ENCODE measurements at regions not wholly inside any gene's neighbourhood (a gene's known extent, or its start where the extent isn't known, plus 50 kb on each side); places are given as distances from the start of the nearest gene placed in this dataset.

DNA sequence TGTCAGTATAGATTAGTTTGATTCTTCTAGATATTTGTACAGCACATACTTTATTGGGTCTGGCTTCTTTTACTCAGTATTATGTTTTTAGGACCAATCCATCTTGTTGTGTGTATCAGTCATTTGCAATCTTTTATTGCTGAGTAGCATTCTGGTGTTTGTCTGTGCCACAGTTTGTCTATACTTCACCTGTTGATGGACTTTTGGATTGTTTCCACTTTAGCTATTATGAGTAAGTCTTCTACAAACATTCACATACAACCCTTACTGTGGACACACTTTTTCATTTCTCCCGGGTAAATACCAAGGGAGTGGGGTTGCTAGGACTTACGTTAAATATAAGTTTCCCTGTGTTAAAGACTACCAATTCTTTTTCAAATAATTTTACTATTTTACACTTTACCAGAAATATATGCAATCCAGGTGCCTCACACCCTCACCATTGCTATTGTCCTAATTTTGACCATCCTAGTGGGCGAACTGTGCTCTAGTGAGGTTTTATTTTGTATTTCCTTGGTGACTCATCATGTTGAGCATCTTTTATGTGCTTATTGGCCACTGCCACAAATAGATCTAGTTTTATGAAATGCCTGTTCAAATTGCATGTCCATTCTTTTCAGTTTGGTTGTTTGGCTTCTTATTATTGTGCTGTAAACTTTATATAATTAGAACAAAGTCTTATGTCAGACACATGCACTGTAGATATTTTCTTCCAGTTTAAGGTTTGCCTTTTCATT lies 304.7 kb upstream of the TMTC1 start:
- WGBS (ENCODE audit: insufficient coverage) = 100% methylated on average over 1 of the region's 3 CpGs
- no peak overlapping the region for H3K27ac Mint-ChIP-seq
- TF ChIP-seq, protein P1, sequence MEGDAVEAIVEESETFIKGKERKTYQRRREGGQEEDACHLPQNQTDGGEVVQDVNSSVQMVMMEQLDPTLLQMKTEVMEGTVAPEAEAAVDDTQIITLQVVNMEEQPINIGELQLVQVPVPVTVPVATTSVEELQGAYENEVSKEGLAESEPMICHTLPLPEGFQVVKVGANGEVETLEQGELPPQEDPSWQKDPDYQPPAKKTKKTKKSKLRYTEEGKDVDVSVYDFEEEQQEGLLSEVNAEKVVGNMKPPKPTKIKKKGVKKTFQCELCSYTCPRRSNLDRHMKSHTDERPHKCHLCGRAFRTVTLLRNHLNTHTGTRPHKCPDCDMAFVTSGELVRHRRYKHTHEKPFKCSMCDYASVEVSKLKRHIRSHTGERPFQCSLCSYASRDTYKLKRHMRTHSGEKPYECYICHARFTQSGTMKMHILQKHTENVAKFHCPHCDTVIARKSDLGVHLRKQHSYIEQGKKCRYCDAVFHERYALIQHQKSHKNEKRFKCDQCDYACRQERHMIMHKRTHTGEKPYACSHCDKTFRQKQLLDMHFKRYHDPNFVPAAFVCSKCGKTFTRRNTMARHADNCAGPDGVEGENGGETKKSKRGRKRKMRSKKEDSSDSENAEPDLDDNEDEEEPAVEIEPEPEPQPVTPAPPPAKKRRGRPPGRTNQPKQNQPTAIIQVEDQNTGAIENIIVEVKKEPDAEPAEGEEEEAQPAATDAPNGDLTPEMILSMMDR (IDR thresholded peaks at IDR 0.05) = no peak
- H3K9me3 Mint-ChIP-seq = peaks cover 0 to 4% of the 10 kb centered on the region in 2 donors
- DNase-seq (no peak), ATAC-seq (no peak)
- no peaks in the 10 kb centered on the region for H3K4me1 ChIP-seq (ENCODE audit: control insufficient read depth, insufficient read depth, low read length)
- no peak overlapping the region for H3K27ac ChIP-seq (ENCODE audit: low read length)
- no peak overlapping the region for H3K4me3 ChIP-seq (ENCODE audit: low read length)
- H3K36me3 ChIP-seq (ENCODE audit: control insufficient read depth, insufficient read depth, low read length) = no peaks in the 10 kb centered on the region
- intact Hi-C loops (cut with micrococcal nuclease) = no loop called here
- H3K27me3 Mint-ChIP-seq (ENCODE audit: low read depth in 2 of 2) = no peaks in the 10 kb centered on the region
- no peaks in the 10 kb centered on the region for H3K9me3 ChIP-seq (ENCODE audit: control insufficient read depth, insufficient read depth, low read length)
- no peaks in the 10 kb centered on the region for H3K27me3 ChIP-seq (ENCODE audit: control insufficient read depth, insufficient read depth, low read length)
- H3K4me3 Mint-ChIP-seq = no peak overlapping the region
- no peaks in the 10 kb centered on the region for H3K4me1 Mint-ChIP-seq
- no peaks in the 10 kb centered on the region for H3K36me3 Mint-ChIP-seq

DNA sequence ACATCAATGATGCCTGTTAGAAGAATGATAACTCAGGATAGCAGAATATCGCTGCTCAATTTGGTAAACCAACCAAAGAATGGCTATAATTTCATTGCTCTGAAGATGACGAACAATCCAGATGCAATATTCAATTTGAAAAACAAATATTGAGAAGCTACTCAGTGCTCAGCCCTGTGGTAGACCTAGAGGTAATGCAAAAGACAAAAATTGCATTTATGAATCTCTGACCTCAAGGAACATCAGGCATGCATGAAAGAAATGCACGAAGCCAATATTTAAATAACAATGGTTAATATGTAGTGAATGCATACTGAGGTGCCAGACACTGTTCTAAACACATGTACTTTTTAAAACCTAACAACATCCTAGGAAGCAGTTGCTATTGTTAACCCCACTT lies 298.6 kb upstream of the TMTC1 start:
- no peak overlapping the region for H3K4me3 ChIP-seq (ENCODE audit: low read length)
- Mint-ChIP-seq H3K4me3 (no peak overlapping the region), H3K9me3 (peaks cover 5 to 7% of the 10 kb centered on the region in 2 donors), H3K27me3 (ENCODE audit: low read depth in 2 of 2) (no peaks in the 10 kb centered on the region), H3K27ac (no peak overlapping the region), H3K4me1 (no peaks in the 10 kb centered on the region), H3K36me3 (no peaks in the 10 kb centered on the region)
- TF ChIP-seq, protein P1 (IDR thresholded peaks at IDR 0.05) = no peak
- H3K4me1 ChIP-seq (ENCODE audit: control insufficient read depth, insufficient read depth, low read length) = no peaks in the 10 kb centered on the region
- no peak for ATAC-seq
- H3K27me3 ChIP-seq (ENCODE audit: control insufficient read depth, insufficient read depth, low read length) = no peaks in the 10 kb centered on the region
- no peak overlapping the region for H3K27ac ChIP-seq (ENCODE audit: low read length)
- DNase-seq = no peak
- H3K9me3 ChIP-seq (ENCODE audit: control insufficient read depth, insufficient read depth, low read length) = no peaks in the 10 kb centered on the region
- intact Hi-C loops (cut with micrococcal nuclease) = no loop called here
- 44% methylated on average over 2 of the region's 3 CpGs for WGBS (ENCODE audit: insufficient coverage)
- H3K36me3 ChIP-seq (ENCODE audit: control insufficient read depth, insufficient read depth, low read length) = no peaks in the 10 kb centered on the region

DNA sequence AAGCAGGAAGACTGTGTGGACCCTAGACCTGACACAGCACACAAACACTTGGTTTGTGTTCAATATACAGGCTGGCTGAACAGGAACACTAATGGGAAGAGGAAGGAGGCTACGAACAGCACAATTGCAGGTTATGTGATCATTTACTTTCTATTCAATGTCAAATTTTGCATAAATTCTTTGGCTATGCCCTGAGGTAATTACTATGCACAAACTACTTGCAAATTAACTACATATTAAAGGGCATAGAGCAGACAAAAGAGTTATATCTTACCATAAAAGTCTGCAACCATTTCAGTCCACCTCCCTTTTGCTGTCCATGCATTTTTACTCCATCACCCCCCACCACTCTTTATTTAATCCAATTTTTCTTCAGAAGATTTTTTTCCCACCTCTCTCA lies 291.2 kb upstream of the TMTC1 start:
- no peak for DNase-seq
- no peaks in the 10 kb centered on the region for H3K36me3 ChIP-seq (ENCODE audit: control insufficient read depth, insufficient read depth, low read length)
- H3K27me3 Mint-ChIP-seq (ENCODE audit: low read depth in 2 of 2) = no peaks in the 10 kb centered on the region
- no peak for ATAC-seq
- H3K9me3 Mint-ChIP-seq = peaks cover 0 to 5% of the 10 kb centered on the region in 2 donors
- no peak overlapping the region for H3K27ac Mint-ChIP-seq
- H3K4me1 Mint-ChIP-seq = no peaks in the 10 kb centered on the region
- H3K4me1 ChIP-seq (ENCODE audit: control insufficient read depth, insufficient read depth, low read length) = no peaks in the 10 kb centered on the region
- H3K27ac ChIP-seq (ENCODE audit: low read length) = no peak overlapping the region
- WGBS (ENCODE audit: insufficient coverage) = no CpG with 5 or more reads among the region's 1 CpG
- no peak overlapping the region for H3K4me3 ChIP-seq (ENCODE audit: low read length)
- intact Hi-C loops (cut with micrococcal nuclease) = no loop called here
- H3K4me3 Mint-ChIP-seq = no peak overlapping the region
- no peaks in the 10 kb centered on the region for H3K9me3 ChIP-seq (ENCODE audit: control insufficient read depth, insufficient read depth, low read length)
- TF ChIP-seq, protein P1 (IDR thresholded peaks at IDR 0.05) = no peak
- no peaks in the 10 kb centered on the region for H3K36me3 Mint-ChIP-seq
- no peaks in the 10 kb centered on the region for H3K27me3 ChIP-seq (ENCODE audit: control insufficient read depth, insufficient read depth, low read length)

DNA sequence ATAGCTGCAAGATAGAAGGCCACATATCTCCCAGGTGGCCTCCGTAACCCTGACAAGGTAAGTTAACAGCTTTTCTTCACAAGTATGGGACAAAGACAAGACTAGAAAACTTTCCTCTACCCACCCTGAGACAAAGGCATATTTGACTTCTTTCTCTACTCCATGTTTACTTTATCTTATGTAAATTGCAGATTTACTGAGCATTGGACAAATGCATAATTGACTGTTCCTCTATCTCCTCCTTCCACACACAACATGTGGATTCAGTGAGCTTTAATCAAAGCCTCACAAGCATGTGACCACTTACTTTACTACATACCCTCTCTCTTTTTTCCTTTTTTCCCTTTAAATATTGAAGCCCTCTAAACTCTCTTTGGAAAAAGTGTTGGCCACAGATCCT lies 289.1 kb upstream of the TMTC1 start:
- Mint-ChIP-seq H3K36me3 (no peaks in the 10 kb centered on the region), H3K4me1 (no peaks in the 10 kb centered on the region), H3K4me3 (no peak overlapping the region), H3K9me3 (peaks cover 3 to 8% of the 10 kb centered on the region in 2 donors), H3K27me3 (ENCODE audit: low read depth in 2 of 2) (no peaks in the 10 kb centered on the region), H3K27ac (no peak overlapping the region)
- Histone ChIP-seq H3K27ac (ENCODE audit: low read length) (no peak overlapping the region), H3K36me3 (ENCODE audit: control insufficient read depth, insufficient read depth, low read length) (no peaks in the 10 kb centered on the region), H3K4me3 (ENCODE audit: low read length) (no peak overlapping the region), H3K27me3 (ENCODE audit: control insufficient read depth, insufficient read depth, low read length) (no peaks in the 10 kb centered on the region), H3K9me3 (ENCODE audit: control insufficient read depth, insufficient read depth, low read length) (no peaks in the 10 kb centered on the region), H3K4me1 (ENCODE audit: control insufficient read depth, insufficient read depth, low read length) (no peaks in the 10 kb centered on the region)
- intact Hi-C loops (cut with micrococcal nuclease) = no loop called here
- TF ChIP-seq, protein P1 (IDR thresholded peaks at IDR 0.05) = no peak
- no peak for ATAC-seq
- 100% methylated on average over 1 of the region's 1 CpG for WGBS (ENCODE audit: insufficient coverage)
- no peak for DNase-seq

All from natural killer cell (primary cell).